ENCODE measurements at regions not wholly inside any gene's neighbourhood (a gene's known extent, or its start where the extent isn't known, plus 50 kb on each side); places are given as distances from the start of the nearest gene placed in this dataset.

DNA sequence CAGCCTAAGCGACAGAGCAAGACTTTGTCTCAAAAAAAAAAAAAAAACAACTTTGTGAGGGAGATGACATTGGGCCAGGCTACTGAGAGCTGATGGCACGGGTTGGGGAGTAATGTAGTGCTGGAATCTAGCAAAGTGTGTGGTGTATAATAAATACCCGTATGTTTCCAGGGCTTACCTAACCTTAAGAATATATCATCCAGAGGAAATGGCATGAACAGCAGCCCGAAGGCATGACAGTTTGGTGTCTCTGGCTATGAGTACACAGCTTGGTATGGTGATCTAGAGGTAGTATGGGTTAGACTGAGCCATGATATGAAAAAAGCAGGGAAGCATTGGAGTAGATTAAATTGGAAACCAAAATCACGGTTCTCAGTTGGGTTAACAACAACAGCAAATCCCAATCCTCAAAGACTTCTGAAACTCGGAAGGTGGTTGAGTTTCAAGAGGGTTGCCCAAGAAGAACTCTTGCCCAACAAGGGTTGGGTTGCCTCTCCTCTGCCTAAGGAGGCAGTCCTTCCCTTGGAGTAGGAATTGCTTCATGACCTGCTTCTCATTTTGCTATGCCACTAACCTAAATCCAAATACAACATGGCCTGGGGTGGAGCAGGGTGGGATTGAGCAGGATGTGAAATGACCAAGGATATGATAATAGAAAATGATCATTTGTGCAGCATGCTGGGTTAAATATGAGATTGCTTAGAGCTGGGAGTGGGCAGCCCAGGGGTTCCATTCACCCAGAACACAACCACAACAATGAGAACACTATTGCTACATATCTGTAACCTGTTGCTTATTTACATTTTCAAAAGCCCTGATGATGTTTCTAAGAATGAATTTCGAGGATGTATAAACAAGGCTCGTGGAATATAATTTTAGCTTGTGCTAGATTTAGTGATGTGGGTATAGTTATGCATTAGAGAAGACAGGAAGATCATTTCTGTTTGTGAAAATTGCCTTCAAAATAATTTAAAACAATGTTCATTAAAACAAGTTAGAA lies 64.6 kb upstream of the ZFR start:
- TF ChIP-seq FOXA1 (IDR thresholded peaks at IDR 0.05) (no peak), YY1 (IDR thresholded peaks at IDR 0.05) (no peak), REST (IDR thresholded peaks at IDR 0.05) (no peak), JUND (IDR thresholded peaks at IDR 0.05) (no peak), HNF4A (conservative IDR thresholded peaks at IDR 0.05) (no peak), RAD21 (IDR thresholded peaks at IDR 0.05) (no peak), FOXA2 (IDR thresholded peaks at IDR 0.05) (no peak), GABPA (IDR thresholded peaks at IDR 0.05 in 1 of 2, conservative IDR thresholded peaks at IDR 0.05 in 1 of 2) (no peak), NR2F2 (IDR thresholded peaks at IDR 0.05) (no peak), MAX (IDR thresholded peaks at IDR 0.05) (no peak), TAF1 (conservative IDR thresholded peaks at IDR 0.05) (no peak), SP1 (IDR thresholded peaks at IDR 0.05) (no peak), RXRA (IDR thresholded peaks at IDR 0.05) (no peak), HNF4G (IDR thresholded peaks at IDR 0.05) (no peak), EGR1 (IDR thresholded peaks at IDR 0.05; ENCODE audit: low read depth in 2 of 2) (no peak)
- TF ChIP-seq, protein P1, sequence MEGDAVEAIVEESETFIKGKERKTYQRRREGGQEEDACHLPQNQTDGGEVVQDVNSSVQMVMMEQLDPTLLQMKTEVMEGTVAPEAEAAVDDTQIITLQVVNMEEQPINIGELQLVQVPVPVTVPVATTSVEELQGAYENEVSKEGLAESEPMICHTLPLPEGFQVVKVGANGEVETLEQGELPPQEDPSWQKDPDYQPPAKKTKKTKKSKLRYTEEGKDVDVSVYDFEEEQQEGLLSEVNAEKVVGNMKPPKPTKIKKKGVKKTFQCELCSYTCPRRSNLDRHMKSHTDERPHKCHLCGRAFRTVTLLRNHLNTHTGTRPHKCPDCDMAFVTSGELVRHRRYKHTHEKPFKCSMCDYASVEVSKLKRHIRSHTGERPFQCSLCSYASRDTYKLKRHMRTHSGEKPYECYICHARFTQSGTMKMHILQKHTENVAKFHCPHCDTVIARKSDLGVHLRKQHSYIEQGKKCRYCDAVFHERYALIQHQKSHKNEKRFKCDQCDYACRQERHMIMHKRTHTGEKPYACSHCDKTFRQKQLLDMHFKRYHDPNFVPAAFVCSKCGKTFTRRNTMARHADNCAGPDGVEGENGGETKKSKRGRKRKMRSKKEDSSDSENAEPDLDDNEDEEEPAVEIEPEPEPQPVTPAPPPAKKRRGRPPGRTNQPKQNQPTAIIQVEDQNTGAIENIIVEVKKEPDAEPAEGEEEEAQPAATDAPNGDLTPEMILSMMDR (IDR thresholded peaks at IDR 0.05; ENCODE audit: low read depth, low read length, missing input control) = no peak
- TF ChIP-seq, protein P2, sequence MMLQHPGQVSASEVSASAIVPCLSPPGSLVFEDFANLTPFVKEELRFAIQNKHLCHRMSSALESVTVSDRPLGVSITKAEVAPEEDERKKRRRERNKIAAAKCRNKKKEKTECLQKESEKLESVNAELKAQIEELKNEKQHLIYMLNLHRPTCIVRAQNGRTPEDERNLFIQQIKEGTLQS (IDR thresholded peaks at IDR 0.05) = no peak
- TF ChIP-seq, protein P3, sequence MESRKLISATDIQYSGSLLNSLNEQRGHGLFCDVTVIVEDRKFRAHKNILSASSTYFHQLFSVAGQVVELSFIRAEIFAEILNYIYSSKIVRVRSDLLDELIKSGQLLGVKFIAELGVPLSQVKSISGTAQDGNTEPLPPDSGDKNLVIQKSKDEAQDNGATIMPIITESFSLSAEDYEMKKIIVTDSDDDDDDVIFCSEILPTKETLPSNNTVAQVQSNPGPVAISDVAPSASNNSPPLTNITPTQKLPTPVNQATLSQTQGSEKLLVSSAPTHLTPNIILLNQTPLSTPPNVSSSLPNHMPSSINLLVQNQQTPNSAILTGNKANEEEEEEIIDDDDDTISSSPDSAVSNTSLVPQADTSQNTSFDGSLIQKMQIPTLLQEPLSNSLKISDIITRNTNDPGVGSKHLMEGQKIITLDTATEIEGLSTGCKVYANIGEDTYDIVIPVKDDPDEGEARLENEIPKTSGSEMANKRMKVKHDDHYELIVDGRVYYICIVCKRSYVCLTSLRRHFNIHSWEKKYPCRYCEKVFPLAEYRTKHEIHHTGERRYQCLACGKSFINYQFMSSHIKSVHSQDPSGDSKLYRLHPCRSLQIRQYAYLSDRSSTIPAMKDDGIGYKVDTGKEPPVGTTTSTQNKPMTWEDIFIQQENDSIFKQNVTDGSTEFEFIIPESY (IDR thresholded peaks at IDR 0.05) = no peak
- 86% methylated on average over 8 of the region's 8 CpGs for WGBS
- no peaks in the 10 kb centered on the region for H3K9me3 ChIP-seq (ENCODE audit: control insufficient read depth in 4 of 4, low read length in 3 of 4)
- no peaks in the 10 kb centered on the region for H3K4me1 ChIP-seq (ENCODE audit: control insufficient read depth in 4 of 4, insufficient read depth in 4 of 4, low read length in 3 of 4)
- DNase-seq (ENCODE audit: low spot score) = no peak
- no peak overlapping the region for H3K4me3 ChIP-seq (ENCODE audit: low read depth in 1 of 3, low read length in 3 of 3)
- no peak overlapping the region for H3K9ac ChIP-seq (ENCODE audit: low read depth in 1 of 2, low read length in 2 of 2)
- no peaks in the 10 kb centered on the region for H3K27me3 ChIP-seq (ENCODE audit: control insufficient read depth in 4 of 4, insufficient read depth in 4 of 4, low read length in 3 of 4)
- H3K36me3 ChIP-seq (ENCODE audit: control insufficient read depth in 4 of 4, insufficient read depth in 3 of 4, low read depth in 1 of 4, low read length in 3 of 4) = no peaks in the 10 kb centered on the region
- H3K27ac ChIP-seq (ENCODE audit: low read depth in 1 of 2, low read length in 2 of 2) = no peak overlapping the region

Data from liver (tissue), 8 donors.